ENCODE measurements at regions not wholly inside any gene's neighbourhood (a gene's known extent, or its start where the extent isn't known, plus 50 kb on each side); places are given as distances from the start of the nearest gene placed in this dataset.

DNA sequence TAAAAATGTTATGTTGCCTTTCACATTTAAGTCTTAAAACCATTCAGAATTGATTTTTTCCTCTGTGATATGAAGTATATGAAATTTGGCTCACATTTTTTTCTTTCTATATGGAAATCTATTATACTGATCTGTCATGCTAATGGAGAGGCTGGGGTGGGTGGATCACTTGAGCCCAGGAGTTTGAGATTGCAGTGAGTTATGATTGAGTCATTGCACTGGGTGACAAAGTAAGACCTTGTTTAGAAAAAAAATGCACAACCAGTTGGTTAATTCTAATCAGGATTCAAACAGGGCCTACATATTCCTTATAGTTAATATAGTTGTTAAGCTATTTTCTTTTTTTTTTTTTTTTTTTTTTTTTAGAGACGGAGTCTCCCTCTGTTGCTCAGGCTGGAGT, 230.5 kb downstream of the MFSD1 start:
- TF ChIP-seq, protein P1, sequence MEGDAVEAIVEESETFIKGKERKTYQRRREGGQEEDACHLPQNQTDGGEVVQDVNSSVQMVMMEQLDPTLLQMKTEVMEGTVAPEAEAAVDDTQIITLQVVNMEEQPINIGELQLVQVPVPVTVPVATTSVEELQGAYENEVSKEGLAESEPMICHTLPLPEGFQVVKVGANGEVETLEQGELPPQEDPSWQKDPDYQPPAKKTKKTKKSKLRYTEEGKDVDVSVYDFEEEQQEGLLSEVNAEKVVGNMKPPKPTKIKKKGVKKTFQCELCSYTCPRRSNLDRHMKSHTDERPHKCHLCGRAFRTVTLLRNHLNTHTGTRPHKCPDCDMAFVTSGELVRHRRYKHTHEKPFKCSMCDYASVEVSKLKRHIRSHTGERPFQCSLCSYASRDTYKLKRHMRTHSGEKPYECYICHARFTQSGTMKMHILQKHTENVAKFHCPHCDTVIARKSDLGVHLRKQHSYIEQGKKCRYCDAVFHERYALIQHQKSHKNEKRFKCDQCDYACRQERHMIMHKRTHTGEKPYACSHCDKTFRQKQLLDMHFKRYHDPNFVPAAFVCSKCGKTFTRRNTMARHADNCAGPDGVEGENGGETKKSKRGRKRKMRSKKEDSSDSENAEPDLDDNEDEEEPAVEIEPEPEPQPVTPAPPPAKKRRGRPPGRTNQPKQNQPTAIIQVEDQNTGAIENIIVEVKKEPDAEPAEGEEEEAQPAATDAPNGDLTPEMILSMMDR (IDR thresholded peaks at IDR 0.05), result no peak
- no peak for TF ChIP-seq POLR2A (IDR thresholded peaks at IDR 0.05)
- TF ChIP-seq POLR2AphosphoS5 (IDR thresholded peaks at IDR 0.05), result no peak
